HG02852 (cell line): ENCODE measurements at regions not wholly inside any gene's neighbourhood (a gene's known extent, or its start where the extent isn't known, plus 50 kb on each side); places are given as distances from the start of the nearest gene placed in this dataset.

Experiments used
- ATAC-seq: cut with Tn5 transposase; IDR thresholded peaks from one replicate; pipeline ENCODE4 v1.9.1; 2021; ENCODE audit warnings: mild to moderate bottlenecking, moderate library complexity; ENCODE audit not compliant: unreplicated experiment

GRCh38 chr10:125284875-125285597 lies 124.7 kb upstream of the CTBP2 start:
- ATAC-seq = no peak

DNA sequence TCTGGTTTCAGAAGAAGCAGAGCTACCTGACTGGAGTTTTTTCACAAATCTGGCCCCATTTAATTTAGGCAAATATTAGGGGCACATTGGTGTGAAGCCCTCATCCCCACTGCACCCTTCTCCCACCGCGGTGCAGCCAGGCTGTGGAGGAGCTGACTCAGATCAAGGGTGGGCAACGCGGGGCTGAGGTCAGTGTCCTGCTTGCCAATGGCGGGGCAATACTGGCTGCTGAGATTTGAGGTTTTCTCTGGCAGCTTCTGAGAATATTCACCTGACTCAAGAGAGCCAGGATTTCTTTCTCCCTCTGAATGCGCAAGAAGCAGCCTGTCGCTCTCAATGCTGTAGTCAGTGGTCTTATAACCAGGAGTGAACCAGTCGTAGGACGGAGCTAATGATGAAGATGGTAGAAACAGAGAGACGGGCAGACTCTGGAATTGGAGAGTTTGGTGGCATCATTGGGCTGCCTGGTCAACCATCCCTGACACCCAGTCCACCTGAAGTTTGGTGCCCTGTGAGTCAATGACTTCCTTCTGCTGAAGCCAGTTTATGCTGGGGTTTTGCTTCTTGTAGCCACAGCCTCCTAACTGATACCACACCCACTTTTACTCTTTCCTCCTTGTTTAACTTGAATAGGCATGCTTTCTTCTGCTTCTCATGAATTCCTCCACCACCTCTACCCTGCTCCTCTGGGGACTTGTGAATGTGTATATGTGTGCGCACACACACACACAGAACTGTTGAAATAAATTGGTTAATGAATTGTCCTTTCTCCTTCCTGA lies 123.7 kb upstream of the CTBP2 start:
- no peak for ATAC-seq

DNA sequence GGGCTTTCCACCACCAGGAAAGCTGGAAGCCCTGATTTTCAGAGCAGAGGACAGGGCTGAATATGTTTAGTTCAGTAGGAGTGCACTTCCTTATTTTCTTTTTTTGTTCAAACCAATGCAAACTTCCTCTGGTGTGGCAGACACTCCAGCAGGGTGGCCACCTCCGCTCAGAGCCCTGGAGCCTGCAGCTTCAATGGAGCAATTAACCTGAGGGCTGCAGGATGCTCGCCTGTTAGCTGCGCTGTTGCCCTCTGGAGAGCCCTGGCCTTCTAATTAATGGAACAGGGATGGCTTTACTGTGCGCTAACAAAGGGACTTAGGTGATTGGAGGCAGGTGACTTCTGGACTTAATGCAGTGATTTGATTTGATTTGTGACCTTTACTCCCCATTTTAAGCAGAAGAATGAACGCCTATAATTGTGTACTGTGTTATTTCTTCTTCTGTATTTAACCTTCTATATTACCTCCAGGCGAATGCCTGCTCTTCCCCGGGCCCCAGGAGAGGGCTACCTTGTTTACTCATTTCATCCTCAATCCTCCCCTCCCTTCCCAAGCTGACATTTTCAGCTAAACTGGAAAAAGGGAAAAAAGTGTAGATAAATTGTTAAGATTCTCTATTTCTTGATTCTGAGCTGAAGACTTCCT lies 123.0 kb upstream of the CTBP2 start:
- ATAC-seq = no peak

GRCh38 chr10:125281091-125281490 lies 120.7 kb upstream of the CTBP2 start:
- no peak for ATAC-seq

GRCh38 chr10:125276133-125276532 lies 115.8 kb upstream of the CTBP2 start:
- no peak for ATAC-seq

- ATAC-seq = no peak
Observed at GRCh38 chr10:125274961-125275360, 114.6 kb upstream of the CTBP2 start.

DNA sequence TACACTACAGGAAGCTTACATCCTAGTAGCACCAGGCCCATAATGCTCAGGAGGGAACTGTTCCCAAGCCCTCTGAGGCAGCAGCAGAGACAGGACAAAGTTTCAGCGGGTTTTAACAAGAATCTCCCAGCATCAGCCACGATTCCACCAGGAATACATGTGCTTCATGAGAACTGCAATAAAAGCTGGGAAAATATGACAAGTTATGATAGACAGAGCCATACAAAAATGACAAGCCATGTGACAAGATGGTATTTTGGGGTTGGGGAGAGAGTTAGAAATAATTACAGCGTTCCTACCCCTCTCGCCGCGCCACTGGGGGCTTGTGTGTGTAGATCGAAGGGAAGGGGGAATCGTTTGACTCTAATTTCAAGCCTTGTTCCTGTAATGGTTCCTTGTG lies 112.7 kb upstream of the CTBP2 start:
- no peak for ATAC-seq

GRCh38 chr10:125269716-125270115 lies 109.4 kb upstream of the CTBP2 start:
- no peak for ATAC-seq

DNA sequence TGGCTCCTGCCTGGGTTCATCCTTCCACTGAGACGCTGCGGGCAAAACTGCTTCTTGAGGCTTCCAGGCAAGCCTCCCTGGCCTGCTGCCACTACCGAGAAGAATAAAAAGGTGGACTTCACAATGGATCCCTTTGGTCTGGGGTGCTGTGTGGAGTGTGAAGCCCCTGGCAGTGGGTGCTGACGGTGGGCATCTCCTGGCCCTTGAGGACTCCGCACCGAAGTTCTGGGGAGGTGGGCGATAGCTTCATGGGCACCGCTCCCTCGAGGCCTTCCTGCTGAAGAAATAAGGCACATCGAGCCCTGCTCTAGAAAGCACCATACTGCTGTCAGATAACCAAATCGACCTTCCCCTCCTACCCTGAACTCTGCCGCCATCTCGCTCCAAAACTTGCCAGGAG lies 106.6 kb upstream of the CTBP2 start:
- ATAC-seq = no peak

- ATAC-seq = no peak
Observed at GRCh38 chr10:125266541-125266940, 106.2 kb upstream of the CTBP2 start.

GRCh38 chr10:125265579-125265955 lies 105.2 kb upstream of the CTBP2 start:
- no peak for ATAC-seq

- ATAC-seq = no peak
Observed at GRCh38 chr10:125264757-125265578, 104.6 kb upstream of the CTBP2 start.

DNA sequence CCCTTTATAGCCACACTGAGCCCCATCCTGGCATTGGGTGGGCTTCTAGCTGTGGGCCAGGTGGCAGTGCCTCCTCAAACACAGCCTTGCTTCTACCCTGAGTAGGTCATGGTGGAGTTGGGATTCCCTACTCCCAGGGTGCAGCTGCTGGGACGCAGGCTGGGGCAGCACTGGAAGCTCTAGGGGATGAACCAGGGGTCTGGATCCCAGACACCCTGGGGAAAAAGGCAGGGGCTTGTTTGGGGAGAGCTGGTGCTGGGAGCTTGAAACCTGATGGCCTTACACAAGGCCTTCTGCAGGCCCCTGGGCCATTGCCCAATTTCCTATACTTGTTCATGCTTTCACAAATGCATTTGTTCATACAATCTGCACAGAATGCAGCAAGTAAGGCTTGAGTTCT lies 103.7 kb upstream of the CTBP2 start:
- no peak for ATAC-seq

DNA sequence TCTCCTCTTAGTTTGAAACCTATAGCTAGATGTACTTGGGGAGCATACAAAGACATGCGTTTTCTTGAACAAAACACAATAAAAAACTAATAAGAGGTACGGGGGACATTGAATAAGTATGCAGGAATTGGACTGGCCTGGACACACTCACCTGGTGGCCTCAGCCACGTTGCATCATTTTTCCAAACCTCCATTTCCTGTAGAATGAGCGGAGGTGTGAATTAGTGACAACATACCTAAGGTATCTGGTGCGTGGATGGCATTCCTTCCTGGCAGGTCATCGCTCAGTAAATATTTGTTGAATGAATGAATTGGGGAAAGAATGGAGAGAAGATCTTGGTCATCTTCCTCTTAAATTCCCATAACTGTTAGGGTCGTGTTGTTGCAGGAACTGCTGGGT lies 103.2 kb upstream of the CTBP2 start:
- no peak for ATAC-seq

DNA sequence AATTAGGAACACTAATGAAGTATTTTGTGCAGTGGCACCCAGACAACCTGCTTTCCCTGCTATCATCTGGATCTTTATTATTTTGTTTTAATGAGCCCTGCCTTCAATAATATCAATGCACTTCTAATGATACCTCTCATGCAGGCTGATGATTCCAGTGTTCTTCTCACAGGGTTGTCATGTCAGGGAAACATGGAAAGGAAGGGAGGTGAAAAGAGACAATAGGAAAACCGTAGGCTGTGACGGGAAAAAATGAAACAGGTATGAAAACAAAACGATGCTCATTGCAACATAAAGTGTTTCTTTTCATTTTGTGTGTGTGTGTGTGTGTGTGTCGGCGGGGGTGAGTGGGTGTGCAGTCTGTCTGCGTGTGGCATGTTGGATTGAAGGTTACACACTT lies 102.6 kb upstream of the CTBP2 start:
- ATAC-seq = no peak

- no peak for ATAC-seq
Observed at GRCh38 chr10:125262409-125262808, 102.0 kb upstream of the CTBP2 start.

DNA sequence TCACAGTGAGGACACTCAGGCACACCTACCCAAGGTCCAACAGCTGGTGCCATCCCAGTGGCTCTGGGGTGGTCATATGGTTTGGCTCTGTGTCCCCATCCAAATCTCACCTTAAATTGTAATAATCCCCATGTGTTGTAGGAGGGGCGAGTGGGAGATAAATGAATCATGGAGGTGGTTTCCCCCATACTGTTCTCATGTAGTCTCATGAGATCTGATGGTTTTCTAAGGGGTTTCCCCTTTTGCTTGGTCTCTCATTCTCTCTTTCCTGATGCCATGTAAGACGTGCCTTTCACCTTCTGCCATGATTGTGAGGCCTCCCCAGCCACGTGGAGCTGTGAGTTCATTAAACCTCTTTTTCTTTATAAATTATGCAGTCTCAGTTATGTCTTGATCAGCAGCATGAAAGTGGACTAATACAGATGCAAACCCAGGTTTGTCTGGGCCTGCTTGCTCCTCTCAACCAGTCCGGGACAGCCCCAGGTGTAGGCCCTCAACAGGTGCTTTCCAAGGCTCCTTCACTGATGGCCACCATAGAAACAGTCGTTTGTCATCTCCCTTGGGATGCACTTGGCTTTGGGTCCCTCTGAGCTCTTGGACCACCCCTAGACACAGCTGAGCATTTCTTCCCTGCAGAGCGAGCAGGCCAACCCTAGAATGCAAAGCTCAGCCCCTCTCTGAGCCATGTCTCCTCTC lies 101.3 kb upstream of the CTBP2 start:
- no peak for ATAC-seq

DNA sequence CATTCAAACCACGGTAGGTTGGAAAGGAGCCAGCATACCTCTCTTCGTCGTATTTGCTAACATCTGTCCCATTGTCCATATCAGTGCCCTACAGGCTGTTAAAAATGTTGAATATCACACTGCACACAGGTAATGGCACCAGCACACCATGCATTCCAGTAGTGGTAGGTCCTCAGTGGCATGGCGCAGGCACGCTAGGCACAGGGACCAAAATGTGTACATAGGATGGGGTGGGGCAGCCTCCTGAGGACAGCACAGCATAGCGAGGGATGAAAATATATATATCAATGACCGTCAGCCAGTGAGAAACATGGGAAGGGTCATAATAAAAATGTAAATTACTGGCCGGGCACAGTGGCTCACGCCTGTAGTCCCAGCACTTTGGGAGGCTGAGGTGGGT lies 99.9 kb upstream of the CTBP2 start:
- no peak for ATAC-seq

GRCh38 chr10:125259651-125260050 lies 99.3 kb upstream of the CTBP2 start:
- ATAC-seq = no peak

GRCh38 chr10:125258676-125259075 lies 98.3 kb upstream of the CTBP2 start:
- no peak for ATAC-seq
